COLO829 (cell line): ENCODE measurements at regions not wholly inside any gene's neighbourhood (a gene's known extent, or its start where the extent isn't known, plus 50 kb on each side); places are given as distances from the start of the nearest gene placed in this dataset.

ENCODE experiments used
- DNase-seq: peaks from one replicate; pipeline ENCODE4 v3.0.0; 2012; ENCODE audit warnings: low spot score

DNA sequence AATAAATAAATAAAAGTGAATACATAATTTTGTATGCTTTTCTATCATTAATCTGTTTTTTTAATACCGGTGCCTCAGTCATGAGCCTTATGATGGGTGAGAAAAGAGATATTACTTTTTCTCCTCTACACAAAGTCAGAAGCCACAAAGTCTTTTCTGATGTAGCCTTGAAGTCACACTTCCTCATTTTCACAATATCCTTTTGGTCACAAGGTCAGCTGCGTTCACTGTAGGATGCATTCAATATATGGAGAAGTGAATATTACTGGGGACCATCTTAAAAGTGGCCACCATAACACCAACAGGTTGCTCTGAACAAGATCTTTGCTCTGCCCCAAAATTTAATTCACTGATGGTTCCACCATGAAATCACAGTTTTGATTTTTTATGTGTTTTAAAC, 83.3 kb upstream of the TNR start:
- no peak for DNase-seq

DNA sequence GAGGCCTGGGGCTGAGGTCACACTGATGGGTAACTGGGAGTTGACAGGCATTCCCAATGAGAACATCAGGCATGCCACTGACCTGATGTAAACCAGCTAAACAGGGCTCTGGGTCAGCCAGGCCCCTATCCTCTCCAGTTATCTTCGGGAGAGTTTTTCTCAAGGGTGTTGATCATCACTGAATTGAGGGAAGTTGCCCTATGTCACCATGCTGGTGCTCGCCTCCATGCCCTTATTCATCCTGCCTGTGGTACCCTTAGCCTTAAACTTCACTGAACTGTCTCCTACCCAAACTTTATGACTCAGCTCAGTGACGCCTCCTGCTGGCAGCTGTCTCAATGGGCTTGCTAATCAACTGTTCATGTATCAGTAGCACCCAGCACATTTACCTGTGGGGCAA, 80.7 kb upstream of the TNR start:
- no peak for DNase-seq

DNA sequence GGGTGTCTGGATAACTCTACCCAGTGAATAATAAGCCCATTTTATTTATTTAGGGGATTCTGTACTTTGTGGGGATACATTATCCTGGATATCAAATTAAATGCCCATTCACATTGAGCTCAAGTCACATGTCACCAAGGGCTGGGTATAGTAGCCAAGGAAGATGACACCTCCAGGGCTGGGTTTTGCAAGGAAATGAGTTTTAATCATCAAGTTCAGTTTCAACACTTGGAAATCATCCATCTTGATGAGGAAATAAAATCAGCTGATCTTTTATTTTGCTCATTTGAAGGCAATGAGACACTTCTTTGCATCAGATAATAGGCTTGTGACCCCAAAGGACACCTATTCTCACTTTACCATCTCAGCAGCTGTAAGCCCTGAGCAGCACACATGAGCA, 80.0 kb upstream of the TNR start:
- DNase-seq: no peak

DNA sequence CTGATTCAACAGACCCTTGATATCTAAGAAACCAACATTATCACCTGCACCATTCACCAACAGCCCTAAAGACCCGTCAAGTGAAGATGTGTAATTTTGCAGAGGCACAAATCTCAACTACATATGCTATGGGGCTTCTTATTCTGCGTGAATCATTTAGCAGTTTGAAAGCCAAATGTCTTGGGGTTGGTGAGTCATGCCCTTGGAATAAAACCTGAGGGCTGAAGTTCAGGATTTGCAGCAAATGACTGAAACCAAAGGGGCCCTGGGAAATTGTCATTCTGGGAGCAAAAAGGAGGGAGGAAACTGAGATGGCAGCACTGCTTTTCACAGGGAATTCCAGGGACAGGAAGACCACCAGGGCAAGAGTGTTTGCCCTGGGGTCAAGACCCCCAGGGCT, 79.2 kb upstream of the TNR start:
- no peak for DNase-seq

DNA sequence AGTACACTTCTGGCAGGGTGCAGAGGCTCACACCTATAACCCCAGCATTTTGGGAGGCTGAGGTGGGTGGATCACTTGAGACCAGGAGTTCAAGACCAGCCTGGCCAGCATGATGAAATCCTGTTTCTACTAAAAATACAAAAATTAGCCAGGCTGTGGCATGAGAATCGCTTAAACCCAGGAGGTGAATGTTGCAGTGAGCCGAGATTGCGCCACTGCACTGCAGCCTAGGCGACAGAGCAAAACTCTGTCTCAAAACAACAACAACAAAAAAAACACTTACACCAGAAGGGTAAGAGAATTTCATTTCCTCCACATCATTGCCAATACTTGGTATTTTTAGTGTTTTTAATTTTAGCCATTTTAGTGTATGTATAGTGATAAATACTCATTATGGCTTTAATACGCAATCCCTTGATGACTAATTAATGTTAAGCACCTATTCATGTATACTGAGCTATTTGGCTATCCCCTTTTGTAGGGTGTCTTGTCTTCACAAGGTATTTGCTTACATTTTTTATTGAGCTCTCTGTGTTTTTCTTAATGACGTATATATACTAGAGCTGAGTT, 77.1 kb upstream of the TNR start:
- no peak for DNase-seq

DNA sequence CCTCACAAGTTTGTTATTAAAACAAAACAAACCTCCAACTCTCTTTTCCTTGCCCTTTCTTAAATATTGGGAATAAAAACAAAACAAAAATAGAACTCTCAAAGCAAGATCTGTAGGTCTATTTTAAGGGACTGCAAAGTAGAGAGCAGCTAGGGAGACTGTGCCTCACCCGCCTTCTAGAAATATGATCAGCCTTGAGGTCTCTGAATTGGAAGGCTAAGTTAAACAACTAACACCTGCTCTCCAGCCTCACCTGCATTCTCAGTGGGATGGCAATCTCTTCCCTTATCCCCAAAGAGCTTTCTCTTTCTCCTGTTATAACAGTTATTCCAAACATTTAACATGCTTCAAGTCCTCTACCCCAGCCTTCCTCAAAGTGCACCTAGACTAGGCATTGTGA, 75.5 kb upstream of the TNR start:
- DNase-seq: no peak

DNA sequence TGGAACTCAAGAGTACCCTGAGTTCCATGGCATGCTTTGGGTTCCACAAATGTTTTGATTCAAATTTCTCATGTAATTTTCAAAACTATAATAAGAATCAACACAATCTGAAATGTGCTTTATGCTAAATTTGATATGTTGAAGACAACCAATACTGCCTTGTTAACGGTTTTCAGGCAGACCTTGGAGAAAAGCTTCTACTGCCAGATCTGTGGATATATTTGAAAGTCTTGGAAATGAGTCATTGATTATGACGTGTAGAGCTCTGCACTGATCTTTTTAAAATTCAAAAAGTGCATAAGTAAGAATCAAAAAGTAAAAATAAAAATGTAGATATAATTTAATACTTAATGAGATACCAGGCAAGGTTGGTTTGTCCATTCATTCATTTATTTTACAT, 74.0 kb upstream of the TNR start:
- DNase-seq: no peak

DNA sequence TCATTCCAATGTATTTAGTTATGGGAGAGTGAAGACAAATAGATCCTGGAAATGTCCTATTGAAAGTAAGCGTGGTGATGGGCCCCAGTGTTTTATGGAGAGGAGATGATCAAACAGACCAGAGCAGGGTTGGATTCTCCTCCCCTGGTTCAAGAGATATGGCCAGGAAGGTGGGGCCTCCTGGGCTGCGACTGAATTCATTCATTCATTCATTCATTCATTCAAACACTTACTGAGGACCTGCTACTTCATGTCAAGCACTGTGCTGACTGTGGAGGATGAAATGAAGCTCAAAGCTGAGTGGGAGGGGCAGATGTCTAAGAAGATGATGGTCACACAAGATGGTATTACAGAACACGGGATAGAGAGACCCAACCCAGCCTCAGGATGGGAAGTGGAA, 71.5 kb upstream of the TNR start:
- no peak for DNase-seq

DNA sequence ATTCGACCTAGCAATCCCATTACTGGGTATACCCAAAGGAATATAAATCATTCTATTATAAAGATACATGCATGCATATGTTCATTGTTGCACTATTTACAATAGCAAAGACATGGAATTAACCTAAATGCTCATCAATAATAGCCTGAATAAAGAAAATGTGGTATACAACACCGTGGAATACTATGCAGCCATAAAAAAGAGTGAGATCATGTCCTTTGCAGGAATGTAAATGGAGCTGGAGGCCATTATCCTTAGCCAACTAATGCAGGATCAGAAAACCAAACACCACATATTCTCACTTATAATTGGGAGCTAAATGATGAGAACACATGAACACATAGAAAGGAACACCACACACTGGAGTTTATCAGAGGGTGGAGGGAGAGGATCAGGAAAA, 69.5 kb upstream of the TNR start:
- no peak for DNase-seq

DNA sequence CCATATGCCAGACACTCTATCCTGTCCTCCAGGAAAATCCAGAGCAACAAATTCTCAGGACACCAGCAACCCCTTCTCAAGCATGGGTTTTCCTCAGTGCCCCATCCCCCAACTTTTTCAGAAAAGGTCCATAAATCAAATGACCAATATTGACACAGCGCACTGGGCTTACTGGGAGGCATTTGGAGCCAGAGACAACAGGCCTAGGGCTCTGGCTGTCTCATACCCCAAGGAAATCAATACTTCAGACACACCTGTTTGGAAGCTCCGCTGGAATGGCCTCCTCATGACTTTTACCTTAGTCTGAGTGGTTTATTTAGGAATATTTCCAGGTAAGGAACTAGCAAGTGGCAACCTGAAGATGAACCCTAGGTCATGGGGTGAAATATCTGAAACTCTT, 66.9 kb upstream of the TNR start:
- DNase-seq: no peak

DNA sequence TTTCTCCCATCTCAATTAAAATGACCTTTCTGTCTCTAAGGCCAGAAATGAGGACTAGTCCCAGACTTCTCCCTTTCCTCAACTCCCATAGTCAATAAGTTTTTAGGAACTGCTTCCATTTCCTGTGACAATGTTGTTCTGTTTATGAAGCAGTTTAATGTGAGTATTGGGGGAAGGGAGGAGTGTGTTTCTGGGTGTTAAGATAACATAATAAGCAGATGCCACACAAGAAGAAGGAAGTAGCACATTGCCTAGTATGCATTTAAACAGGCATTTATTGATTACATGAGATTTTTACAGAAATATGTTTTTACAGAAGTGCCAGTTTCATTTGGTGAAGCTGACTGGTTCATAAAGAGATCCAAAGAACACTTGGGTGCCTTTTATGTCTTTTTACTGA, 65.6 kb upstream of the TNR start:
- no peak for DNase-seq

DNA sequence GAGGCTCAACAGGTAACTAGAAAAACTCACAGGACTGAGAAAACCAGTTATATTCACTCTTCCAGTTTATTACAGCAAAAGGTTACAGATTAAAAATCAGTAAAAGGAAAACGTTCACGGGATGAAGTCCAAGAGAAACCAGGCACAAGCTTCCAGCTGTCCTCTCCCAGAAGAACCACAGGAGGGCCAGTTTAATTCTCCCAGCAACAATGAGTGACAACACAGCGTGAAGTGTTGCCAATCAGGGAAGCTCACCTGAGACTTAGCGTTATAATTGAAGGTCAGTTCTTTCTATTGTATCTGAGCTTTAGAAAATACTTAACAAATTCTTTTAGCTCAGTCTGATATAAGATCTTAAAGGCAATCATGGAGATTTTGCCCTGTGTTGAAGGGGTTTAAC, 65.2 kb upstream of the TNR start:
- no peak for DNase-seq

DNA sequence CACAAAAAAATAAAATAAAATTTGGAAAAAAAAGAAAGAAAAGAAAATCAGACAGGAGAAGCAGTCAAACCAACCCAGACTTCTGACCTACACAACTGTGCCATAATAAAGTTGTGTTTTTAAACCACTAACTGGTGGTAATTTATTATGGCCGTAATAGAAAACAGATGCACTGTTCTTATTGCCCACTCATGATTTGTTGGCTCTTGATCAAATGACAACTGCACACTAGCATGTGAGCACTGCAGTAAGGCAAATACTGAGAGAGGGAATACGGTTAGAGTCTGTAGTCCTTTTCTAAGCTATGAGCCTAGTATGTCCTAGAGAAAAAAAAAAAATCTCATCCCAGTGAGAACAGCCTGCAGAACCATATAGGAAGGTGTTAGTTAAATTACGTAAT, 61.2 kb upstream of the TNR start:
- DNase-seq: no peak

DNA sequence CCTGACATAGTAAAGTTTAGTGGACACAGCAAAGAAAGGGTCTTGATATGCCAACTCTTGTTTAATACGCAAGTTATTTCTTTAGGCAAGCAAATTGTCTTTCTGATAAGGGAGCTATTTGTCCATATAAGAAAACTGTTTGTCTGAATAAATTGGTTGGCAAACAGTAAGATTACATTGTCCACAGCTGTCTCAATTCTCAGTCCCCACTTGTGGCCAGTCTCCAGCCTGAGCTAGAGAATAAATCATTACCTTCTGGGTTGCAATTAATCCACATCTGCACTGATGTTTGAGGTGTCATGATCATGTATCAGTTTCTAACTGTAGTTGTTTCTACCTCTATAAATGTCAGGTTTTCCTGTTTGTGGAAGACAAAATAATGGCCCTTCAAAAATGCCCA, 60.0 kb upstream of the TNR start:
- DNase-seq: no peak

DNA sequence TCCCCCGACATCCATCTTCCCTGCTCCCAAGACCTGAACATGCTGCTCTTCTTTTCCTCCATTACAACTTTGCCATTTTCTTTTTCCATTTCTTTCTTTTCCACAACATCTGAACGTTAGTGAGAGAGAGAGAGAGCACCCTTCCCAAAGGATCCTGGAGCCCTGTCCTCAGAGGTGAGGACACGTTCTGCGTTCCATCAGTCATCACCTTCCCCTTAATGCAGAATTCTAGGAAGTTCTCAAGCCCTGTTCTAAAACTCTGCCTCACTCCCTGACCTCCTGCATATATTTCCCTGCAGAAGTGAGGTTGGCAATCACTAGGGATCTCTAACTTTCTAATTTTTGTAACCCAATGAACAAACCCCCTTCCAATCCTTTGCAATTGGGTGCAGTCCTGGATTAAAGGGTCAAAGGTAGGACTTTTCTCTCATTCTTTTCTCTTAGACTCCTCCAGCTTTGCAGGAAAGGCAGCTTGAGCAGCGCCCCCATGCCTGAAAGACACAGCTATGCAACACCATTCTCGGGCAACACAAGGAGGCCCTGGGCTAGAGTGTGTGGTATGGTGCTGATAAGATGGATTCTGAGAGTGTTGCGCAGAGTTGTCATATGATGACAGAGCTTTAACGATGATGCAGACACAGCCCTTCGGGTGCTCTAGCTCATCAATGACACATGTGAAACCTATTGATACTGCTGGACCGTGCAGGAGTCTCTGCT, 59.2 kb upstream of the TNR start:
- DNase-seq: no peak

DNA sequence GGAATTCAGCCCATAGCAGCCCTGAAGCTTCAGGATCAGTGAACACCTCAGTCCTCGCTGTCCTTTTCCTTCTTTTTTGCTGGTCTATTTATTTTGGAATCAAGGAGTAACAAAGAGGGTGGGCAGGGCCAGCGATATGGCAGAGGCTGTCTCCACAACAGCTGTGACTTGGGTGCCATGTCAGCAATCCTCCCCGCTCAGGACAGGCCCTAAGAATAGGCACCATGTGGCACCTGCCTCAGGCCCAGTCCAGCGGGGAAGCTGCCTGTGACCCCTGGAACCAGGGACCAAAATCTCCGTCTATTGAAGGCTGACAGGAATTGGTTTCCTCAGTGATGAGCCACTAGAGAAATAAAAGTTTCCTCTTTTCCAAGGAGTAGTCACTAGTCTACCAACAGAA, 58.6 kb upstream of the TNR start:
- no peak for DNase-seq

DNA sequence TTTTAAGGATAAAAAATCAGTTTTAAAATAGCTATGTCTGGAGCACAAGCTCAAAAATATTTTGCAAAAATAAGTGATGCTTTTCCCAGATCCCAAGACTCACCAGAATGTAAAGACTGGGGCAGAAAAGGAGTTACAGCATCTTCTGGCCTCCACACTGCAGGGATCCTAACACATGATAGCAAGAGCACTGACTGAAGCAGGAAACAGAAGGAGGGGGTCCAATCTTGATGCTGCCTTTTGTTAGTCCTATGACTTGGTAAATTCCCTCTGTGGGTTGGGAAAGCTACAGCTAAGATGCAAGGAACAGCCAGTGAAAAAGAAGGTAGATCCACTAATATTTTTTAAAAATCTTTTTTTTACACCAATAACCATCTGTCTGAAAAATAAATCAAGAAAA, 54.2 kb upstream of the TNR start:
- DNase-seq: no peak

DNA sequence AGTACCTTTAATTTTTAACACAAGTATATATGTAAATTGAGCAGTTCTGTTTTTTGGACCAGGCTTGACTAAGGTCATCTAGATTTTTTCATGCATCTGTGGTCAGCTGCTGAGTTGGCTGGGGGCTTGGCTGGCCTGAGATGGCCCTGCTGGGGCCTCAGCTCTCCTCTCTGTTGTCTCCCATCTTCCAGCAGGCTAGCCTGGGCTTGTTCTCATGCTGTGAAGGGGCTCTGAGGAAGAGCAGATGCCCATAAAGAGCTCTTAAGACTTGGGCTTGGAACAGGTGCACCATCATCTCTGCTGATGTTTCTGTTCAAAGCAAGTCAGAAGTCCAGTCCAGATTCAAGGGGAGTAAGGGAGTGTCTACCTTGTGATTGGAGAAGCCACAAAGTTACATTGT, 51.2 kb upstream of the TNR start:
- DNase-seq: no peak

DNA sequence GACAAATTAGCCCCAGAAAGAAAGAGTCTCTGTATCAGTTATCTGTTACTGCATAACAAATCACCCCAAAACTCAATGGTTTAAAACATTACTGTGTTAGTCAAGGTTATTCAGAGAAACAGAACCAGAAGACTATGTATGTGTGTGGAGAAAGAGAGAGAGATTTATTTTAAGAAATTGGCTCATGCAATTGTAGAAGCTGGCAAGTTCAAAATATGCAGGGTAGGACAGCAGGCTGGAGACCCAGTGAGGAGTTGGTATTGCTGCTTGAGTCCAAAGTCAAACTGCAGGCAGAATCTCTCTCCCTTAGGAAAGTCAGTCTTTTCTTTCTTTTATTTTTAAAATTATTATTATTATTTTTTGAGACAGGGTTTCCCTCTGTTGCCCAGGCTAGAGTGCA, 50.2 kb upstream of the TNR start:
- DNase-seq: no peak
